ENCODE measurements at regions not wholly inside any gene's neighbourhood (a gene's known extent, or its start where the extent isn't known, plus 50 kb on each side); places are given as distances from the start of the nearest gene placed in this dataset.
"Not testable (repeated sequence)": the region's sequence is repeated elsewhere in the genome, so short reads cannot be mapped to it uniquely, and the experiment has no call there.

GRCh38 chr2:67619204-67619603 lies 222.1 kb downstream of the ETAA1 start:
- Mint-ChIP-seq H3K27ac (ENCODE audit: unreplicated experiment) (no peak overlapping the region), H3K4me1 (ENCODE audit: low read depth, unreplicated experiment) (no peaks in the 10 kb centered on the region), H3K27me3 (ENCODE audit: insufficient read depth, unreplicated experiment) (no peaks in the 10 kb centered on the region), H3K36me3 (ENCODE audit: insufficient read depth, unreplicated experiment) (no peaks in the 10 kb centered on the region), H3K9me3 (ENCODE audit: unreplicated experiment) (no peaks in the 10 kb centered on the region), H3K4me3 (ENCODE audit: unreplicated experiment) (no peak overlapping the region)
- no peak for DNase-seq
- no peak for TF ChIP-seq CTCF (IDR thresholded peaks at IDR 0.05; ENCODE audit: insufficient read depth in 1 of 2, low read depth in 1 of 2, low read length in 1 of 2, severe bottlenecking in 1 of 2, unreplicated experiment in 1 of 2)
- Histone ChIP-seq H3K36me3 (ENCODE audit: control insufficient read depth, insufficient read depth, low read length) (no peaks in the 10 kb centered on the region), H3K4me3 (ENCODE audit: low read depth, low read length) (no peak overlapping the region), H3K4me1 (no peaks in the 10 kb centered on the region), H3K9me3 (no peaks in the 10 kb centered on the region), H3K27me3 (replicated peaks; ENCODE audit: control insufficient read depth, insufficient read depth, low read length) (no peaks in the 10 kb centered on the region)
- BruUV-seq (replicated peaks) = no TSS peak
- POLR2A ChIA-PET = no interaction called here
- CTCF ChIA-PET = no interaction called here
- intact Hi-C loops (cut with micrococcal nuclease; ENCODE audit: unreplicated experiment) = no loop called here

DNA sequence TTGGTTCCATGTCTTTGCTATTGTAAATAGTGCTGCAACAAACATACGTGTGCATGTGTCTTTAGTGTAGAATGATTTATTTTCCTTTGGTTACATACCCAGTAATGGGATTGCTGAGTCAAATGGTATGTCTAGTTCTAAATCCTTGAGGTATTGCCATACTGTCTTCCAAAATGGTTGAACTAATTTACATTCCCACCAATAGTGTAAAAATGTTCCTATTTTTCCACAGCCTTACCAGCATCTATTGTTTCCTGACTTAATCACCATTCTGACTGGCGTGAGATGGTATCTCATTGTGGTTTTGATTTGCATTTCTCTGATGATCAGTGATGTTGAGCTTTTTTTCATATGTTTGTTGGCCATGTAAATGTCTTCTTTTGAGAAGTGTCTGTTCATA lies 226.6 kb downstream of the ETAA1 start:
- H3K4me1 ChIP-seq; CTCF ChIA-PET; POLR2A ChIA-PET; DNase-seq; H3K4me3 ChIP-seq (ENCODE audit: low read depth, low read length); H3K4me3 Mint-ChIP-seq (ENCODE audit: unreplicated experiment); H3K4me1 Mint-ChIP-seq (ENCODE audit: low read depth, unreplicated experiment); H3K36me3 Mint-ChIP-seq (ENCODE audit: insufficient read depth, unreplicated experiment); H3K27ac Mint-ChIP-seq (ENCODE audit: unreplicated experiment); H3K27me3 Mint-ChIP-seq (ENCODE audit: insufficient read depth, unreplicated experiment); H3K9me3 Mint-ChIP-seq (ENCODE audit: unreplicated experiment); BruUV-seq (replicated peaks); H3K36me3 ChIP-seq (ENCODE audit: control insufficient read depth, insufficient read depth, low read length); H3K9me3 ChIP-seq; H3K27me3 ChIP-seq (replicated peaks; ENCODE audit: control insufficient read depth, insufficient read depth, low read length); intact Hi-C loops (cut with micrococcal nuclease; ENCODE audit: unreplicated experiment): not testable (repeated sequence)

DNA sequence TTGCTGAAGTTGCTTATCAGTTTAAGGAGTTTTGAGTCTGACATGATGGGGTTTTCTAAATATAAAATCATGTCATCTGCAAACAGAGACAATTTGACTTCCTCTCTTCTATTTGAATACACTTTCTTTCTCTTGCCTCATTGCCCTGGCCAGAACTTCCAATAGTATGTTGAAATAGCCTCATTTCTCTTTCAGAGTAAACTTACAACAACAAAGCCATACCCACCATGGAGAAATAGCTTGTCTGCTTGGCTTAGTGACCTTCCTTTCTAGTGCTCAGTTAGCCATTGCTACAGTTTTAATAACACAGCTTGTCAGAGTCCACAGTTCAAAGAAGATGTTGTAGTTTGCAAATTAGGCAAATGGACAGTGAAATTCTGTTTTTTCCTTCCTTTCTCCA lies 228.0 kb downstream of the ETAA1 start:
- Mint-ChIP-seq H3K27ac (ENCODE audit: unreplicated experiment) (no peak overlapping the region), H3K36me3 (ENCODE audit: insufficient read depth, unreplicated experiment) (no peaks in the 10 kb centered on the region), H3K27me3 (ENCODE audit: insufficient read depth, unreplicated experiment) (peaks cover 7% of the 10 kb centered on the region), H3K4me1 (ENCODE audit: low read depth, unreplicated experiment) (no peaks in the 10 kb centered on the region), H3K9me3 (ENCODE audit: unreplicated experiment) (no peaks in the 10 kb centered on the region), H3K4me3 (ENCODE audit: unreplicated experiment) (no peak overlapping the region)
- Histone ChIP-seq H3K4me3 (ENCODE audit: low read depth, low read length) (no peak overlapping the region), H3K4me1 (no peaks in the 10 kb centered on the region), H3K9me3 (no peaks in the 10 kb centered on the region), H3K36me3 (ENCODE audit: control insufficient read depth, insufficient read depth, low read length) (no peaks in the 10 kb centered on the region), H3K27me3 (replicated peaks; ENCODE audit: control insufficient read depth, insufficient read depth, low read length) (no peaks in the 10 kb centered on the region)
- ChIA-PET CTCF (no interaction called here), POLR2A (no interaction called here)
- no peak for TF ChIP-seq CTCF (IDR thresholded peaks at IDR 0.05; ENCODE audit: insufficient read depth in 1 of 2, low read depth in 1 of 2, low read length in 1 of 2, severe bottlenecking in 1 of 2, unreplicated experiment in 1 of 2)
- no TSS peak for BruUV-seq (replicated peaks)
- intact Hi-C loops (cut with micrococcal nuclease; ENCODE audit: unreplicated experiment) = no loop called here
- DNase-seq = no peak
